OCI-LY7 (cell line): ENCODE measurements at regions not wholly inside any gene's neighbourhood (a gene's known extent, or its start where the extent isn't known, plus 50 kb on each side); places are given as distances from the start of the nearest gene placed in this dataset.
A peak's percentile ranks its signal among the peaks of the same experiment; 100 is the strongest.
"Not testable (repeated sequence)": the region's sequence is repeated elsewhere in the genome, so short reads cannot be mapped to it uniquely, and the experiment has no call there.

ENCODE experiments used
- BruUV-seq: library from RNA; stranded (reverse); fragments of 400-500 nt; replicated peaks from 2 replicates; lab custom pipeline; 2021; lab: Mats Ljungman, UMichigan
- CTCF ChIA-PET: fragments of 300-600 bp; sonication (Branson Sonifier 250); formaldehyde crosslinking; loops from one replicate; lab custom pipeline; 2022; ENCODE audit warnings: antibody characterized with exemption; ENCODE audit not compliant: unreplicated experiment; lab: Charles Lee
- POLR2A ChIA-PET: fragments of 300-600 bp; sonication (Branson Sonifier 250); formaldehyde crosslinking; loops from one replicate; lab custom pipeline; 2022; ENCODE audit warnings: antibody characterized with exemption; lab: Charles Lee
- DNase-seq: peaks from one replicate; pipeline ENCODE4 v3.0.0-alpha.2; 2015; ENCODE audit warnings: low spot score
- H2AFZ ChIP-seq: fragments of 200-600 bp; sonication (generic), shearing (Covaris generic); 2 replicates; pipeline ENCODE4 v1.6.1; 2014; ENCODE audit warnings: mild to moderate bottlenecking, antibody characterized with exemption, low read length, moderate library complexity
- H3K27ac ChIP-seq: fragments of 200-600 bp; sonication (generic); 2 replicates; pipeline ENCODE4 v1.5.1; 2014; ENCODE audit warnings: mixed run types, low read depth, mild to moderate bottlenecking, moderate library complexity, low read length, inconsistent platforms; ENCODE audit not compliant: poor library complexity, severe bottlenecking
- H3K36me3 ChIP-seq: fragments of 200-600 bp; sonication (generic); 2 replicates; pipeline ENCODE4 v1.6.1; 2014; ENCODE audit warnings: mild to moderate bottlenecking, antibody characterized with exemption, low read length, moderate library complexity, mixed read lengths; ENCODE audit not compliant: insufficient read depth
- H3K4me1 ChIP-seq: fragments of 200-600 bp; sonication (generic); 2 replicates; pipeline ENCODE4 v1.5.1; 2014; ENCODE audit warnings: mild to moderate bottlenecking, low read length; ENCODE audit not compliant: insufficient read depth, poor library complexity, severe bottlenecking
- H3K4me2 ChIP-seq: fragments of 200-600 bp; sonication (generic); 2 replicates; pipeline ENCODE4 v1.6.1; 2014; ENCODE audit warnings: mild to moderate bottlenecking, low read length
- H3K4me3 ChIP-seq: fragments of 200-600 bp; sonication (generic); 2 replicates; pipeline ENCODE4 v1.5.1; 2014; ENCODE audit warnings: mild to moderate bottlenecking, low read depth, low read length; ENCODE audit not compliant: poor library complexity, severe bottlenecking
- H3K79me2 ChIP-seq: fragments of 200-600 bp; sonication (generic); 2 replicates; pipeline ENCODE4 v1.6.1; 2016; ENCODE audit warnings: low read depth, mild to moderate bottlenecking, low read length, moderate library complexity, mixed read lengths; ENCODE audit not compliant: insufficient read depth
- H3K9me2 ChIP-seq: fragments of 200-600 bp; sonication (generic); 2 replicates; pipeline ENCODE4 v1.6.1; 2016; ENCODE audit warnings: mild to moderate bottlenecking, low read length, mixed read lengths; ENCODE audit not compliant: insufficient read depth
- H3K9me3 ChIP-seq: fragments of 200-600 bp; sonication (generic); 2 replicates; pipeline ENCODE4 v1.6.1; 2014; ENCODE audit warnings: mild to moderate bottlenecking, mixed run types, low read length, mixed read lengths
- H4K20me1 ChIP-seq: fragments of 200-600 bp; sonication (generic); 2 replicates; pipeline ENCODE4 v1.6.1; 2014; ENCODE audit warnings: mild to moderate bottlenecking, antibody characterized with exemption, low read length, moderate library complexity, mixed read lengths; ENCODE audit not compliant: insufficient read depth
- intact Hi-C: fragments of 100-400 bp; cut with micrococcal nuclease; formaldehyde crosslinking; loops from one replicate; pipeline ENCODE4 v1.10.0; 2022; ENCODE audit not compliant: unreplicated experiment

DNA sequence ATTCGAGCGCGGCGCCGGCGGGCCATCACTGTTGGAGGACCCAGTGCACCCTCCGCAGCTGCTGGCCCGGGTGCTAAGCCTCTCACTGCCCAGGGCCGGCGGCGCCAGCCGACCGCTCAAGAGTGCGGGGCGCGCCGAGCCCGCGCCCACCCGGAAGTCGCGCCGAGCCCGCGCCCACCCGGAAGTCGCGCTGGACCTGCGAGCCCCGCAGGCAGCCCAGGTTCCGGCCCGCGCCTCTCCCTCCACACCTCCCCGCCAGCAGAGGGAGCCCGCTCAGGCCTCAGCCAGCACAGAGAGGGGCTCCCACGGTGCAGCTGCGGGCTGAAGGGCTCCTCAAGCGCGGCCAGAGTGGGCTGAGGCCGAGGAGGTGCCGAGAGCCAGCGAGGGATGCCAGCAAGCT, 170.8 kb downstream of the GTF2H2C_2 start:
- H4K20me1 ChIP-seq, H3K4me2 ChIP-seq, POLR2A ChIA-PET, H3K27ac ChIP-seq, H3K4me1 ChIP-seq, H3K9me2 ChIP-seq, H3K36me3 ChIP-seq, H2AFZ ChIP-seq, CTCF ChIA-PET, intact Hi-C loops, BruUV-seq, H3K9me3 ChIP-seq, DNase-seq, H3K79me2 ChIP-seq: not testable (repeated sequence)
- H3K4me3 ChIP-seq: peak overlapping the region; percentile 36
